ENCODE measurements at regions not wholly inside any gene's neighbourhood (a gene's known extent, or its start where the extent isn't known, plus 50 kb on each side); places are given as distances from the start of the nearest gene placed in this dataset.
"Not testable (repeated sequence)": the region's sequence is repeated elsewhere in the genome, so short reads cannot be mapped to it uniquely, and the experiment has no call there.

GRCh38 chr6:27616328-27617045, 143.6 kb upstream of the ZNF184 start:
- no peak for DNase-seq

GRCh38 chr6:27611451-27611850, 138.5 kb upstream of the ZNF184 start:
- no peak for DNase-seq

GRCh38 chr6:27608916-27609883, 136.3 kb upstream of the ZNF184 start:
- no peak for DNase-seq

- DNase-seq = no peak
Measured at GRCh38 chr6:27605401-27606342, 132.8 kb upstream of the ZNF184 start.

- no peak for DNase-seq
Measured at GRCh38 chr6:27604986-27605385, 132.1 kb upstream of the ZNF184 start.

- DNase-seq = no peak
Measured at GRCh38 chr6:27601668-27602254, 128.9 kb upstream of the ZNF184 start.

- DNase-seq = no peak
Measured at GRCh38 chr6:27599859-27600532, 127.1 kb upstream of the ZNF184 start.

GRCh38 chr6:27597031-27597567, 124.2 kb upstream of the ZNF184 start:
- not testable (repeated sequence) for DNase-seq

GRCh38 chr6:27593861-27594260, 121.0 kb upstream of the ZNF184 start:
- no peak for DNase-seq

- DNase-seq = no peak
Measured at GRCh38 chr6:27593200-27593818, 120.4 kb upstream of the ZNF184 start.

GRCh38 chr6:27592481-27593199, 119.7 kb upstream of the ZNF184 start:
- no peak for DNase-seq

- DNase-seq = no peak
Measured at GRCh38 chr6:27591699-27592480, 119.0 kb upstream of the ZNF184 start.

- DNase-seq = not testable (repeated sequence)
Measured at GRCh38 chr6:27585316-27585715, 112.4 kb upstream of the ZNF184 start.

GRCh38 chr6:27584326-27584725, 111.4 kb upstream of the ZNF184 start:
- DNase-seq = no peak

GRCh38 chr6:27582928-27583725, 110.2 kb upstream of the ZNF184 start:
- DNase-seq = no peak

- DNase-seq = no peak
Measured at GRCh38 chr6:27579973-27580372, 107.1 kb upstream of the ZNF184 start.

- no peak for DNase-seq
Measured at GRCh38 chr6:27577922-27578321, 105.0 kb upstream of the ZNF184 start.

- no peak for DNase-seq
Measured at GRCh38 chr6:27575594-27576361, 102.9 kb upstream of the ZNF184 start.

Data from activated CD4-positive, alpha-beta T cell treated with anti-CD3 and anti-CD28 coated beads for 1 hour (primary cell).